H9 (cell line): ENCODE measurements at regions not wholly inside any gene's neighbourhood (a gene's known extent, or its start where the extent isn't known, plus 50 kb on each side); places are given as distances from the start of the nearest gene placed in this dataset.
A peak's percentile ranks its signal among the peaks of the same experiment; 100 is the strongest.

ENCODE experiments used
- DNase-seq: peaks from one replicate; pipeline ENCODE4 v3.0.0-alpha.2; 2017
- H2AFZ ChIP-seq: one replicate; pipeline ENCODE4 v1.6.1; 2013; ENCODE audit warnings: mild to moderate bottlenecking, low read length, control low read depth, moderate library complexity
- H2AK5ac ChIP-seq: 2 replicates; pipeline ENCODE4 v1.6.1; 2013; ENCODE audit warnings: low read length, control low read depth, mixed read lengths; ENCODE audit not compliant: insufficient read length
- H2BK120ac ChIP-seq: one replicate; pipeline ENCODE4 v1.6.1; 2013; ENCODE audit warnings: low read depth, mild to moderate bottlenecking, low read length, control low read depth, inconsistent platforms; ENCODE audit not compliant: poor library complexity, severe bottlenecking
- H2BK12ac ChIP-seq: 2 replicates; pipeline ENCODE4 v1.6.1; 2013; ENCODE audit warnings: low read length, control low read depth, mixed read lengths, low read depth; ENCODE audit not compliant: insufficient read length
- H2BK15ac ChIP-seq: 2 replicates; pipeline ENCODE4 v1.6.1; 2013; ENCODE audit warnings: low read depth, low read length, control low read depth
- H2BK20ac ChIP-seq: one replicate; pipeline ENCODE4 v1.6.1; 2013; ENCODE audit warnings: low read depth, mild to moderate bottlenecking, low read length, control low read depth, inconsistent platforms; ENCODE audit not compliant: poor library complexity, severe bottlenecking
- H2BK5ac ChIP-seq: 2 replicates; pipeline ENCODE4 v1.6.1; 2013; ENCODE audit warnings: low read length, control low read depth, mixed read lengths; ENCODE audit not compliant: insufficient read length
- H3K14ac ChIP-seq: 2 replicates; pipeline ENCODE4 v1.6.1; 2013; ENCODE audit warnings: low read length, control low read depth; ENCODE audit not compliant: insufficient read depth
- H3K18ac ChIP-seq: 2 replicates; pipeline ENCODE4 v1.6.1; 2013; ENCODE audit warnings: low read depth, mild to moderate bottlenecking, mixed read lengths, low read length, control low read depth; ENCODE audit not compliant: insufficient read length
- H3K23ac ChIP-seq: 2 replicates; pipeline ENCODE4 v1.6.1; 2013; ENCODE audit warnings: low read length, control low read depth, mixed read lengths, low read depth; ENCODE audit not compliant: insufficient read length
- H3K23me2 ChIP-seq: 2 replicates; pipeline ENCODE4 v1.6.1; 2013; ENCODE audit warnings: low read depth, mild to moderate bottlenecking, mixed read lengths, low read length, control low read depth; ENCODE audit not compliant: insufficient read length, poor library complexity, severe bottlenecking
- H3K27ac ChIP-seq: 2 replicates; pipeline ENCODE4 v1.5.1; 2013; ENCODE audit warnings: low read length, control low read depth, mixed read lengths, low read depth; ENCODE audit not compliant: insufficient read length
- H3K27me3 ChIP-seq: 2 replicates; pipeline ENCODE4 v1.6.1; 2013; ENCODE audit warnings: low read length, control low read depth, inconsistent platforms; ENCODE audit not compliant: insufficient read depth
- H3K4ac ChIP-seq: 2 replicates; pipeline ENCODE4 v1.6.1; 2013; ENCODE audit warnings: low read depth, mild to moderate bottlenecking, control low read depth, inconsistent platforms, low read length, moderate library complexity
- H3K4me1 ChIP-seq: 2 replicates; pipeline ENCODE4 v1.6.1; 2013; ENCODE audit warnings: low read length, control low read depth, inconsistent platforms; ENCODE audit not compliant: insufficient read depth
- H3K4me2 ChIP-seq: 2 replicates; pipeline ENCODE4 v1.6.1; 2013; ENCODE audit warnings: low read length, control low read depth, mixed read lengths; ENCODE audit not compliant: insufficient read length, insufficient read depth
- H3K56ac ChIP-seq: 2 replicates; pipeline ENCODE4 v1.6.1; 2013; ENCODE audit warnings: low read depth, mild to moderate bottlenecking, mixed read lengths, low read length, control low read depth; ENCODE audit not compliant: insufficient read length
- H3K79me1 ChIP-seq: 2 replicates; pipeline ENCODE4 v1.6.1; 2013; ENCODE audit warnings: low read depth, mild to moderate bottlenecking, moderate library complexity, low read length, control low read depth, inconsistent platforms; ENCODE audit not compliant: insufficient read depth, poor library complexity, severe bottlenecking
- H3K79me2 ChIP-seq: 2 replicates; pipeline ENCODE4 v1.6.1; 2013; ENCODE audit warnings: low read length, control low read depth, inconsistent platforms; ENCODE audit not compliant: insufficient read depth
- H3K9ac ChIP-seq: 2 replicates; pipeline ENCODE4 v1.6.1; 2013; ENCODE audit warnings: low read length, control low read depth, mixed read lengths; ENCODE audit not compliant: insufficient read length; ENCODE audit errors: extremely low read depth
- H3K9me3 ChIP-seq: one replicate; pipeline ENCODE4 v1.6.1; 2013; ENCODE audit warnings: low read depth, low read length, inconsistent platforms; ENCODE audit not compliant: control insufficient read depth
- H3T11ph ChIP-seq: one replicate; pipeline ENCODE4 v1.6.1; 2013; ENCODE audit warnings: mild to moderate bottlenecking, low read length, control low read depth, inconsistent platforms
- H4K20me1 ChIP-seq: one replicate; pipeline ENCODE4 v1.6.1; 2013; ENCODE audit not compliant: control insufficient read depth, insufficient read length, insufficient read depth
- H4K5ac ChIP-seq: 2 replicates; pipeline ENCODE4 v1.6.1; 2013; ENCODE audit warnings: low read depth, mild to moderate bottlenecking, mixed read lengths, low read length, control low read depth; ENCODE audit not compliant: insufficient read length
- H4K8ac ChIP-seq: replicated peaks from 2 replicates; pipeline ENCODE4 v1.6.1; 2013; ENCODE audit warnings: low read length, control low read depth, mixed read lengths, low read depth; ENCODE audit not compliant: insufficient read length
- H4K91ac ChIP-seq: 2 replicates; pipeline ENCODE4 v1.6.1; 2013; ENCODE audit warnings: low read depth, mild to moderate bottlenecking, moderate library complexity, mixed read lengths, low read length, control low read depth; ENCODE audit not compliant: insufficient read length
- H3K27ac Mint-ChIP-seq, 3 experiments: 2 replicates in 2 of 3; 3 replicates in 1 of 3; pipeline ENCODE4 v1.8.0; 2020 to 2021; ENCODE audit warnings: mixed read lengths in 3 of 3, mild to moderate bottlenecking in 1 of 3, moderate library complexity in 1 of 3
- H3K27me3 Mint-ChIP-seq: 2 replicates; pipeline ENCODE4 v1.8.0; 2021; ENCODE audit warnings: low read depth, mild to moderate bottlenecking, moderate library complexity, mixed read lengths
- H3K36me3 Mint-ChIP-seq, 3 experiments: 2 replicates in 2 of 3; 3 replicates in 1 of 3; pipeline ENCODE4 v1.8.0; 2020 to 2021; ENCODE audit warnings: low read depth in 3 of 3, mixed read lengths in 3 of 3; ENCODE audit not compliant: insufficient read depth in 1 of 3
- H3K4me1 Mint-ChIP-seq, 2 experiments: 2 replicates each; pipeline ENCODE4 v1.8.0; 2020; ENCODE audit warnings: mixed read lengths in 2 of 2
- H3K4me3 Mint-ChIP-seq, 2 experiments: 2 replicates in 1 of 2; 3 replicates in 1 of 2; pipeline ENCODE4 v1.8.0; 2020 to 2021; ENCODE audit warnings: mild to moderate bottlenecking in 2 of 2, mixed read lengths in 2 of 2, moderate library complexity in 1 of 2
- H3K9me3 Mint-ChIP-seq, 2 experiments: 2 replicates in 1 of 2; 3 replicates in 1 of 2; pipeline ENCODE4 v1.8.0; 2020; ENCODE audit warnings: mild to moderate bottlenecking in 2 of 2, mixed read lengths in 2 of 2, moderate library complexity in 1 of 2
- WGBS: extraction: QIAGEN DNeasy Blood & Tissue Kit; methylation state at CpG from one replicate; pipeline ENCODE4 v1.1.7; 2013; ENCODE audit warnings: missing lambda C conversion rate, low lambda C conversion rate, mixed read lengths; ENCODE audit not compliant: insufficient read length; ENCODE audit errors: extremely low coverage; 5-methylcytosine and 5-hydroxymethylcytosine counted together
- TF ChIP-seq, protein P1 (sequence below): fragments of 200-600 bp; sonication (generic); conservative IDR thresholded peaks from 3 replicates; pipeline ENCODE4 v1.8.0; 2021; ENCODE audit warnings: antibody characterized with exemption, mild to moderate bottlenecking

DNA sequence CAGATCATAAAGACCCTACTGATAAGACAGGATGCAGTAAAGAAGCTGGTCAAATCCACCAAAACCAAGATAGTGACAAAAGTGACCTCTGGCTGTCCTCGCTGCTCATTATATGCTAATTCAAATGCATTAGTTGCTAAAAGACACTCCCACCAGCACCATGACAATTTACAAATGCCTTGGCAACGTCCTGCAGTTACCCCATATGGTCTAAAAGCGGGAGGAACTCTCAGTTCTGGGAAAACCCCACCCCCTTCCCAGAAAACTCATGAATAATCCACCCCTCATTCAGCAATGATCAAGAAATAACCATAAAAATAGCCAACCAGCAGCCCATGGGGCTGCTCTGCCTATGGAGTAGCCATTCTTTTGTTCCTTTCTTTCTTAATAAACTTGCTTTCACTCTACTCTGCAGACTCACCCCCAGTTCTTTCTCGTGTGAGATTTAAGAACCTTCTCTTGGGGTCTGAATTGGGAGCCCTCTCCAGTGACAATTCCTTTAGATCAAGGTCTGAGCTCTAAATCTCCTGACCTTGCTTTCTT, 217.1 kb upstream of the STS start:
- Histone ChIP-seq H3K4ac (no peak overlapping the region), H4K5ac (no peak overlapping the region), H3K4me1 (peaks cover 7% of the 10 kb centered on the region; the same call in 1 of the 2 replicates), H3K4me2 (peak overlapping the region; percentile 20), H3K14ac (no peak overlapping the region), H2AFZ (no peak overlapping the region), H3K18ac (no peak overlapping the region), H3K56ac (no peak overlapping the region), H2BK20ac (no peak overlapping the region), H4K91ac (no peak overlapping the region), H2BK12ac (no peak overlapping the region), H4K8ac (no peak overlapping the region), H3K23me2 (no peaks in the 10 kb centered on the region), H3T11ph (no peak overlapping the region), H2AK5ac (no peak overlapping the region), H2BK5ac (no peak overlapping the region), H3K27me3 (no peaks in the 10 kb centered on the region), H3K9me3 (no peaks in the 10 kb centered on the region), H3K23ac (no peak overlapping the region), H2BK15ac (no peak overlapping the region), H3K79me2 (no peaks in the 10 kb centered on the region), H3K9ac (no peak overlapping the region), H3K27ac (no peak overlapping the region), H4K20me1 (no peaks in the 10 kb centered on the region), H3K79me1 (no peaks in the 10 kb centered on the region), H2BK120ac (no peak overlapping the region)
- peaks cover 38 to 42% of the 10 kb centered on the region in 2 experiments for H3K4me1 Mint-ChIP-seq
- peak overlapping the region in 1 of 2 experiments; percentile 29; a peak in 3 of 5 replicates for H3K4me3 Mint-ChIP-seq
- peak overlapping the region; percentile 69 to 96 (median 93) for H3K27ac Mint-ChIP-seq
- H3K9me3 Mint-ChIP-seq: peaks cover 2 to 6% of the 10 kb centered on the region in 2 experiments; a peak in 4 of 5 replicates
- peaks cover 6 to 30% (median 26%) of the 10 kb centered on the region in 3 experiments; a peak in 6 of 7 replicates for H3K36me3 Mint-ChIP-seq
- H3K27me3 Mint-ChIP-seq: no peaks in the 10 kb centered on the region
- DNase-seq: no peak
- WGBS: no CpG with 5 or more reads among the region's 4 CpGs
- TF ChIP-seq, protein P1, sequence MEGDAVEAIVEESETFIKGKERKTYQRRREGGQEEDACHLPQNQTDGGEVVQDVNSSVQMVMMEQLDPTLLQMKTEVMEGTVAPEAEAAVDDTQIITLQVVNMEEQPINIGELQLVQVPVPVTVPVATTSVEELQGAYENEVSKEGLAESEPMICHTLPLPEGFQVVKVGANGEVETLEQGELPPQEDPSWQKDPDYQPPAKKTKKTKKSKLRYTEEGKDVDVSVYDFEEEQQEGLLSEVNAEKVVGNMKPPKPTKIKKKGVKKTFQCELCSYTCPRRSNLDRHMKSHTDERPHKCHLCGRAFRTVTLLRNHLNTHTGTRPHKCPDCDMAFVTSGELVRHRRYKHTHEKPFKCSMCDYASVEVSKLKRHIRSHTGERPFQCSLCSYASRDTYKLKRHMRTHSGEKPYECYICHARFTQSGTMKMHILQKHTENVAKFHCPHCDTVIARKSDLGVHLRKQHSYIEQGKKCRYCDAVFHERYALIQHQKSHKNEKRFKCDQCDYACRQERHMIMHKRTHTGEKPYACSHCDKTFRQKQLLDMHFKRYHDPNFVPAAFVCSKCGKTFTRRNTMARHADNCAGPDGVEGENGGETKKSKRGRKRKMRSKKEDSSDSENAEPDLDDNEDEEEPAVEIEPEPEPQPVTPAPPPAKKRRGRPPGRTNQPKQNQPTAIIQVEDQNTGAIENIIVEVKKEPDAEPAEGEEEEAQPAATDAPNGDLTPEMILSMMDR: no peak
